ENCODE measurements at regions not wholly inside any gene's neighbourhood (a gene's known extent, or its start where the extent isn't known, plus 50 kb on each side); places are given as distances from the start of the nearest gene placed in this dataset.

GRCh38 chr2:74036010-74036409, 51.3 kb downstream of the TET3 start:
- DNase-seq (ENCODE audit: low read depth), result no peak

- no peak for DNase-seq (ENCODE audit: low read depth)
These were observed 51.9 kb downstream of the TET3 start for GRCh38 chr2:74036450-74037195.

DNA sequence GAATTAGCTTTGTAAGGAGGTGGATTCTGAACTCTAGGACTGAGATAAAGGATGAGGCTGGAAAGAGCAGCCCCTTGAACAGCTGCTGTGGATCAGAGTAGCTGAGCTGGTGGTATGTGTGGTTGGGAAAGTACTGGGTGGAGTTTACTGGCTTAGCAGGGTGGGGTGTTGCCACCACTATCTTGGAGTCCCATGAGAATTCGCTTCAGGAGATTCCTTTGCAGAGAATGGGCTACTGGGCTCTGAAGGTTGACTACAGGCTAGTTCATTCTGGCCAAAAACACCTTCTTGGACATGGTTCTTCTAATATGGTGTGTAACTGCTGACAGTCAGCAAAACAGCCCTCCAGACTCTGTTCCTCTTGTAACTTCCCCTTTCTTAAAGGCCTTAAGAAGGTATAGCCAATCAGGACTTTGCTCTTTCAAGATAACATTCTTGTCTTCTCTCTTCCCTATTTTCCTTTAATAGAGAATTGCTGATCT, 52.7 kb downstream of the TET3 start:
- DNase-seq (ENCODE audit: low read depth), result no peak

DNA sequence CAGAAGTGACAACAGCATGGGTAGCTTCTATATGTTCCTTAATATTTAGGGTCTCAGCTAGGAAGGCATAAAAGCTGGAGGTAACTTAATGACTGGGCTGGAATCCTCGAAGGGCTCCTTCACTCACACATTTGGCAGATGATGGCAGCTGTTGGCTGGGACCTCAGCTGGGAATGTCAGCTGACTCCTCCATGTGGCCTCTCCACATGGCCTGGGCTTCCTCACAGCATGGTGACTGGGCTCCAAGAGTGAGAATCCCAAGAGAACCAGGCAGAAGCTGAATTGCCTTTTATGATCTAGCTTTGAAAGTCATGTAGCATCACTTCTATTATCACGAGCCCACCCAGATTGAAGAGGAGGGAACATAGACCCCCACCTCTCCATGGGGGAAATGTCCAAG, 54.9 kb downstream of the TET3 start:
- no peak for DNase-seq (ENCODE audit: low read depth)

GRCh38 chr2:74041182-74041581, 56.5 kb downstream of the TET3 start:
- DNase-seq (ENCODE audit: low read depth), result no peak

- DNase-seq (ENCODE audit: low read depth), result no peak
These were observed 57.0 kb downstream of the TET3 start for GRCh38 chr2:74041726-74042125.

DNA sequence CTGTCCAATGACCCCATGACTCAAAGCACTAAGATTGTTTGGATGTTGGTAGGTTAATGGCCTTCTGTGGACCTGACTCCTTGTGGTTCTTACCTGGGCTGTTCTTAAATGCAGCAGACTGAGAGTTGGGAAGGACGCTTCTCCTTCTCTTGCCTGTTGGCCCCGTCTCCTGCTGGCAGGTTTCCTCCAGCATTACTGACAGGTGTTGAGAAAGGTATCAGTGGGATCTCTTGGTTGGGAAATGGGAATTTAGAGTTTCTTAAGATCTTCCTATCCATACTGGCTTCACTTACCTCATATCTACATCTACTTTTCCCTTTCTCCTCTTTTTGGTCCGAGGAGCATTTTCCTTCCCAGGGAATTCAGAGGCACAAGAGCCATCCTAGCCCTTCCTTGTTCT, 57.9 kb downstream of the TET3 start:
- no peak for DNase-seq (ENCODE audit: low read depth)

GRCh38 chr2:74043345-74044329, 58.9 kb downstream of the TET3 start:
- DNase-seq (ENCODE audit: low read depth), result no peak

- DNase-seq (ENCODE audit: low read depth), result no peak
These were observed 60.3 kb downstream of the TET3 start for GRCh38 chr2:74044999-74045398.

GRCh38 chr2:74045454-74045853, 60.7 kb downstream of the TET3 start:
- DNase-seq (ENCODE audit: low read depth), result no peak

DNA sequence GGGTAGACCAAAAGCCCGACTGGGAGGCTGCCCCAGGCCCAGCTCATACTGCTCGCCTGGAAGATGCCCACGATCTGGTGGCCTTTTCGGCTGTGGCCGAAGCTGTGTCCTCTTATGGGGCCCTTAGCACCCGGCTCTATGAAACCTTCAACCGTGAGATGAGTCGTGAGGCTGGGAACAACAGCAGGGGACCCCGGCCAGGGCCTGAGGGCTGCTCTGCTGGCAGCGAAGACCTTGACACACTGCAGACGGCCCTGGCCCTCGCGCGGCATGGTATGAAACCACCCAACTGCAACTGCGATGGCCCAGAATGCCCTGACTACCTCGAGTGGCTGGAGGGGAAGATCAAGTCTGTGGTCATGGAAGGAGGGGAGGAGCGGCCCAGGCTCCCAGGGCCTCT, 61.7 kb downstream of the TET3 start:
- DNase-seq (ENCODE audit: low read depth), result no peak

GRCh38 chr2:74047152-74047551, 62.4 kb downstream of the TET3 start:
- DNase-seq (ENCODE audit: low read depth), result no peak

GRCh38 chr2:74048147-74048546, 63.4 kb downstream of the TET3 start:
- DNase-seq (ENCODE audit: low read depth), result no peak

GRCh38 chr2:74048843-74049519, 64.3 kb downstream of the TET3 start:
- no peak for DNase-seq (ENCODE audit: low read depth)

- no peak for DNase-seq (ENCODE audit: low read depth)
These were observed 65.4 kb downstream of the TET3 start for GRCh38 chr2:74050151-74050550.

GRCh38 chr2:74051504-74051903, 66.8 kb downstream of the TET3 start:
- no peak for DNase-seq (ENCODE audit: low read depth)

- DNase-seq (ENCODE audit: low read depth), result no peak
These were observed 68.3 kb downstream of the TET3 start for GRCh38 chr2:74052732-74053710.

GRCh38 chr2:74053959-74054715, 69.4 kb downstream of the TET3 start:
- DNase-seq (ENCODE audit: low read depth), result no peak

DNA sequence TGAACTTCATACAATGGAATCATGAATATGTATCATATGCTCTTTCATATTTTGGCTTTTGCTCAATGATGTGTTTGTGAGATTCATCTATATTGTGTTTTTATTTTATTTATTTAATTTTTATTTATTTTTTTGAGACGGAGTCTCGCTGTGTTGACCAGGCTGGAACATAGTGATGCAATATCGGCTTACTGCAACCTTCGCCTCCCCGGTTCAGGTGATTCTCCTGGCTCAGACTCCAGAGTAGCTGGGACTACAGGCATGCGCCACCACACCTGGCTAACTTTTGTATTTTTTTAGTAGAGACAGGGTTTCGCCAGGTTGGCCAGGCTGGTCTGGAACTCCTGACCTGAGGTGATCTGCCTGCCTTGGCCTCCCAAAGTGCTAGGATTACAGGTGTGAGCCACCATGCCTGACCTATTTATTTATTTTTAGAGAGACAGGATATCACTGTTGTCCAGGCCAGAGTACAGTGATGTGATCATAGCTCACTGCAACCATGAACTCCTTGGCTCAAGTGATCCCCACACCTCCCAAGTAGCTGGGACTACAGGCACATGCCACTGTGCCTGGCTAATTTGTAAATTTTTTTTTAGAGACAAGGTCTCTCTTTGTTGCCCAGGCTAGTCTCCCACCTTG, 74.5 kb downstream of the TET3 start:
- no peak for DNase-seq (ENCODE audit: low read depth)

- no peak for DNase-seq (ENCODE audit: low read depth)
These were observed 78.8 kb downstream of the TET3 start for GRCh38 chr2:74063486-74063885.

Measured in forelimb muscle (tissue), 1 donor.